ENCODE measurements at regions not wholly inside any gene's neighbourhood (a gene's known extent, or its start where the extent isn't known, plus 50 kb on each side); places are given as distances from the start of the nearest gene placed in this dataset.

- TF ChIP-seq ZNF280D (tag by site-specific recombination; IDR thresholded peaks at IDR 0.05): no peak
- no peak for TF ChIP-seq YY1 (tag by site-specific recombination; IDR thresholded peaks at IDR 0.05)
- TF ChIP-seq, protein P1, sequence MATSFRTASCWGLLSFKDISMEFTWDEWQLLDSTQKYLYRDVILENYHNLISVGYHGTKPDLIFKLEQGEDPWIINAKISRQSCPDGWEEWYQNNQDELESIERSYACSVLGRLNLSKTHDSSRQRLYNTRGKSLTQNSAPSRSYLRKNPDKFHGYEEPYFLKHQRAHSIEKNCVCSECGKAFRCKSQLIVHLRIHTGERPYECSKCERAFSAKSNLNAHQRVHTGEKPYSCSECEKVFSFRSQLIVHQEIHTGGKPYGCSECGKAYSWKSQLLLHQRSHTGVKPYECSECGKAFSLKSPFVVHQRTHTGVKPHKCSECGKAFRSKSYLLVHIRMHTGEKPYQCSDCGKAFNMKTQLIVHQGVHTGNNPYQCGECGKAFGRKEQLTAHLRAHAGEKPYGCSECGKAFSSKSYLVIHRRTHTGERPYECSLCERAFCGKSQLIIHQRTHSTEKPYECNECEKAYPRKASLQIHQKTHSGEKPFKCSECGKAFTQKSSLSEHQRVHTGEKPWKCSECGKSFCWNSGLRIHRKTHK (tag by site-specific recombination; IDR thresholded peaks at IDR 0.05): no peak
- POLR2A ChIA-PET: no interaction called here
- Histone ChIP-seq H3K27ac (ENCODE audit: extremely low read depth, low read depth, low read length) (no peak overlapping the region), H3K4me1 (ENCODE audit: control insufficient read depth, insufficient read depth, low read length) (no peaks in the 10 kb centered on the region), H3K36me3 (ENCODE audit: control insufficient read depth in 2 of 2, insufficient read depth in 1 of 2, low read length in 2 of 2) (no peaks in the 10 kb centered on the region), H3K4me3 (ENCODE audit: low read depth, low read length) (no peak overlapping the region), H3K9me3 (ENCODE audit: control insufficient read depth, insufficient read depth, low read depth, low read length) (no peaks in the 10 kb centered on the region)
- CTCF ChIA-PET: no interaction called here
Measured at GRCh38 chr11:21877151-21877550, 315.7 kb upstream of the ANO5 start.

DNA sequence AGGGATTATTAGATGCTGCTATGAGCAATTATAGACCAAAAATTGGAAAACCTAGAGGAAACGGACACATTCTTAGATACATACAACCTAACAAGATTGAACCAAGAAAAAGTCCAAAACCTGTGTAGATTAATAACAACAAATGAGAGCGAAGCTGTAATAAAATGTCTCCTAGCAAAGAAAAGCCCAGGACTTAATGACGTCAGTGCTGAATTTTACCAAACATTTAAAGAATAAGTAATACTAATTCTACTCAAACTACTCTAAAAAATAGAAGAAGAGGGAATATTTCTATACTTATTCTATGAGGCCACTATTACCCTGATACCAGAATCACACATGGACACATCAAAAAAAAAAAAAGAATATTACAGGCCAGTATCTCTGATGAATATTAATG lies 309.5 kb upstream of the ANO5 start:
- Histone ChIP-seq H3K27ac (ENCODE audit: extremely low read depth, low read depth, low read length) (no peak overlapping the region), H3K36me3 (ENCODE audit: control insufficient read depth in 2 of 2, insufficient read depth in 1 of 2, low read length in 2 of 2) (no peaks in the 10 kb centered on the region), H3K4me1 (ENCODE audit: control insufficient read depth, insufficient read depth, low read length) (no peaks in the 10 kb centered on the region), H3K4me3 (ENCODE audit: low read depth, low read length) (no peak overlapping the region), H3K9me3 (ENCODE audit: control insufficient read depth, insufficient read depth, low read depth, low read length) (no peaks in the 10 kb centered on the region)
- ChIA-PET POLR2A (no interaction called here), CTCF (no interaction called here)
- no peak for TF ChIP-seq ZNF362 (tag by site-specific recombination; IDR thresholded peaks at IDR 0.05)
- TF ChIP-seq KLF10 (tag by site-specific recombination; IDR thresholded peaks at IDR 0.05): no peak
- no peak for TF ChIP-seq ZNF146 (tag by site-specific recombination; IDR thresholded peaks at IDR 0.05)
- no peak for TF ChIP-seq ZNF121 (tag by site-specific recombination; IDR thresholded peaks at IDR 0.05)

DNA sequence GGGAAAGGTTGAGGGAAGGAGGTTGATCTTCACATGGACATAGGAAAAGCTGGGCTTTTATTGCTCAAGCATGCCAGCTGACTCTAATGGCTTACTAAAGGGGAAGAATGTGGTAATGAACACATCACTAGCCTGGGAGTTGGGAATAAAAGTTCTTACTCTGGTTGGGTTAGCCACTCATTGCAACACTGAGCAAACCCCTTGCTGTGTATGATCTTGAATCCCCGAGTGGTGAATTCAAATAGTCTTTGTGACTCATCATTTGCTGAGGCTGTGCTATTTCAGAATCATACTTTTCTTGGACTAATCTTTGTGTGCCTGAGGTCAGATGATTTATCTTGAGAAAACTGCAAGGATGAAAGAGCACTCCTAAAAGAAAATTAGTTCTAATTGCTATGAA lies 304.1 kb upstream of the ANO5 start:
- Histone ChIP-seq H3K36me3 (ENCODE audit: control insufficient read depth in 2 of 2, insufficient read depth in 1 of 2, low read length in 2 of 2) (no peaks in the 10 kb centered on the region), H3K9me3 (ENCODE audit: control insufficient read depth, insufficient read depth, low read depth, low read length) (no peaks in the 10 kb centered on the region), H3K4me3 (ENCODE audit: low read depth, low read length) (no peak overlapping the region), H3K27ac (ENCODE audit: extremely low read depth, low read depth, low read length) (no peak overlapping the region), H3K4me1 (ENCODE audit: control insufficient read depth, insufficient read depth, low read length) (no peaks in the 10 kb centered on the region)
- POLR2A ChIA-PET: no interaction called here
- CTCF ChIA-PET: interaction anchor here (0.6 kb wide), 1 partner anchor 1014 kb away, joined by 6 read pairs; no protein-coding TSS in a partner anchor
- TF ChIP-seq ATF2 (tag by site-specific recombination; IDR thresholded peaks at IDR 0.05; ENCODE audit: low read depth) (no peak), KLF9 (tag by site-specific recombination; IDR thresholded peaks at IDR 0.05; ENCODE audit: low read depth) (no peak), PATZ1 (tag by site-specific recombination; IDR thresholded peaks at IDR 0.05) (no peak), ZNF274 (IDR thresholded peaks at IDR 0.05; ENCODE audit: low read length) (no peak), ZNF274 (tag by site-specific recombination; IDR thresholded peaks at IDR 0.05; ENCODE audit: borderline replicate concordance) (no peak), ZNF394 (tag by site-specific recombination; IDR thresholded peaks at IDR 0.05; ENCODE audit: borderline replicate concordance) (no peak), ZNF114 (tag by site-specific recombination; IDR thresholded peaks at IDR 0.05) (no peak), ZNF639 (tag by site-specific recombination; IDR thresholded peaks at IDR 0.05) (no peak), ZNF785 (tag by site-specific recombination; IDR thresholded peaks at IDR 0.05) (no peak), ZNF248 (tag by site-specific recombination; IDR thresholded peaks at IDR 0.05) (no peak), ZNF335 (tag by site-specific recombination; conservative IDR thresholded peaks at IDR 0.05) (no peak), ZNF701 (tag by site-specific recombination; IDR thresholded peaks at IDR 0.05) (no peak)
- TF ChIP-seq, protein P2, sequence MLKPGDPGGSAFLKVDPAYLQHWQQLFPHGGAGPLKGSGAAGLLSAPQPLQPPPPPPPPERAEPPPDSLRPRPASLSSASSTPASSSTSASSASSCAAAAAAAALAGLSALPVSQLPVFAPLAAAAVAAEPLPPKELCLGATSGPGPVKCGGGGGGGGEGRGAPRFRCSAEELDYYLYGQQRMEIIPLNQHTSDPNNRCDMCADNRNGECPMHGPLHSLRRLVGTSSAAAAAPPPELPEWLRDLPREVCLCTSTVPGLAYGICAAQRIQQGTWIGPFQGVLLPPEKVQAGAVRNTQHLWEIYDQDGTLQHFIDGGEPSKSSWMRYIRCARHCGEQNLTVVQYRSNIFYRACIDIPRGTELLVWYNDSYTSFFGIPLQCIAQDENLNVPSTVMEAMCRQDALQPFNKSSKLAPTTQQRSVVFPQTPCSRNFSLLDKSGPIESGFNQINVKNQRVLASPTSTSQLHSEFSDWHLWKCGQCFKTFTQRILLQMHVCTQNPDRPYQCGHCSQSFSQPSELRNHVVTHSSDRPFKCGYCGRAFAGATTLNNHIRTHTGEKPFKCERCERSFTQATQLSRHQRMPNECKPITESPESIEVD (tag by site-specific recombination; IDR thresholded peaks at IDR 0.05): no peak

Measured in HEK293 (cell line).